ENCODE measurements at regions not wholly inside any gene's neighbourhood (a gene's known extent, or its start where the extent isn't known, plus 50 kb on each side); places are given as distances from the start of the nearest gene placed in this dataset.

DNA sequence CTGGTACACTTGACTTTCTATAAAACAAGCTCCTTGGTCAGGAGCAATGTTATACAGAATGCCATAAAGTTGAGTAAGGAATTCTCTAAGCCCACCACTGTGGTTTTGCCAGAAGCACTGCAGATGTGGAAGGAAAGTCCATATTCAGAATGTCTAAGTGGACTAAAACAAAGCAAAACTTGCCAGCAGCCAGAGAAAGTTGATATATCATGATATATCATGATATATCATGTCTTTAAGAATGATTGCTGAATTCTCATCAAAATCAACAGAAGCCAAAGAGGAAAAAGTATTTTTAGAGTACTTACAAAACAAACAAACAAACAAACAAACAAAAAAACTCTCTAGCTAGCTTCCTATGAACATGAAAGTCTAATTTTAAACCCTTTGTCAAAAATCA, 424.8 kb upstream of the OR4E1 start (continued):
- no peak for TF ChIP-seq ZNF556 (CRISPR knock-in tag; IDR thresholded peaks at IDR 0.05; ENCODE audit: borderline replicate concordance)

DNA sequence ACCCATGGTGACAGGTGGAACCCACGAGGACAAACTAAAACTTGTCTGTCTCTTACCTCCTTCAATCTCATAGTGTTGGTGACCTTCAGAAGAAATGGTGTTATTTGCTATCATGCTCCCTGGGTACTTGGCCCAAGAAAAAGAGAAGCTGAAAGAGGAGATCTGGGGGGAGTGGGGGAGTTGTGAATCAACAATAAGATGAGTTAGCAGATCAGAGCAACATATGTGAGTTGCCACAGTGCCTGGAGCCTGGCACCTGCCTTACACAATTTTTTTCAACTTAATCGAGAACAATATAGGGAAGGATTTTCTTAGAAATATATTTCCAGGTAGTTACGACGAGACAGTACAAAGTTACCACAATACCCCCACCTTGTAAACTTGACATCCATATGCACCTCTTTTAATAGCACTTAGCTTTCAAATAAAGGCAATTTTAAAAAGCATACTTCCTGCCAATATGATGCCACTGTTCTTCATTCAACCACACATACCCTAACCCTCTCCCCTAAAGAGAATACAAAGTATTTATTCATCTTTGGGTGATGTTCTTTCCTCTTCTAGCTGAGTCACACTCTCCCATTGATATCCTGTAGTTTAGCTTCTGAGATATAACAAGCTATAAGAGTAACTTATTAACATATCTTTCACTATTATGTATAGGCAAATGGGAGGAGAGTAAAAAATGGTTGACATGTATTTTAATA, 424.1 kb upstream of the OR4E1 start:
- DNase-seq (ENCODE audit: low spot score) (no peak), ATAC-seq (no peak), FAIRE-seq (no peak)
- no peaks in the 10 kb centered on the region for H3K4me1 ChIP-seq (ENCODE audit: insufficient read depth, low read length)
- H4K20me1 ChIP-seq (ENCODE audit: insufficient read depth, low read length) = no peaks in the 10 kb centered on the region
- no peak overlapping the region for H3K27ac ChIP-seq (ENCODE audit: extremely low read length, insufficient read depth, low read length)
- H3K27me3 ChIP-seq (ENCODE audit: control insufficient read depth in 1 of 2, insufficient read depth in 2 of 2, low read length in 2 of 2) = no peaks in the 10 kb centered on the region
- BruUV-seq (replicated peaks) = no TSS peak
- ChIA-PET POLR2A (no interaction called here), CTCF (ENCODE audit: low intra/inter-chr PET ratio, low total read pairs) (no interaction called here)
- in situ Hi-C loops (cut with HindIII; ENCODE audit: extremely low pct_ligation_motif_present, low pct_unique_long_range_greater_than_20kb) (no loop called here), intact Hi-C loops (cut with micrococcal nuclease; ENCODE audit: unreplicated experiment) (no loop called here)
- no peaks in the 10 kb centered on the region for H3K9me3 ChIP-seq (ENCODE audit: low read length)
- TF ChIP-seq, protein P1, sequence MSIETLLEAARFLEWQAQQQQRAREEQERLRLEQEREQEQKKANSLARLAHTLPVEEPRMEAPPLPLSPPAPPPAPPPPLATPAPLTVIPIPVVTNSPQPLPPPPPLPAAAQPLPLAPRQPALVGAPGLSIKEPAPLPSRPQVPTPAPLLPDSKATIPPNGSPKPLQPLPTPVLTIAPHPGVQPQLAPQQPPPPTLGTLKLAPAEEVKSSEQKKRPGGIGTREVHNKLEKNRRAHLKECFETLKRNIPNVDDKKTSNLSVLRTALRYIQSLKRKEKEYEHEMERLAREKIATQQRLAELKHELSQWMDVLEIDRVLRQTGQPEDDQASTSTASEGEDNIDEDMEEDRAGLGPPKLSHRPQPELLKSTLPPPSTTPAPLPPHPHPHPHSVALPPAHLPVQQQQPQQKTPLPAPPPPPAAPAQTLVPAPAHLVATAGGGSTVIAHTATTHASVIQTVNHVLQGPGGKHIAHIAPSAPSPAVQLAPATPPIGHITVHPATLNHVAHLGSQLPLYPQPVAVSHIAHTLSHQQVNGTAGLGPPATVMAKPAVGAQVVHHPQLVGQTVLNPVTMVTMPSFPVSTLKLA (IDR thresholded peaks at IDR 0.05) = peak; percentile 68; the same call in 1 of the 2 replicates
- TF ChIP-seq RFXANK (CRISPR knock-in tag; IDR thresholded peaks at IDR 0.05) (no peak), ZNF839 (CRISPR knock-in tag; IDR thresholded peaks at IDR 0.05; ENCODE audit: borderline replicate concordance) (no peak)
- H3K4me2 ChIP-seq (ENCODE audit: low read depth, low read length) = no peak overlapping the region
- no peak overlapping the region for H2AFZ ChIP-seq (ENCODE audit: low read length)
- no peaks in the 10 kb centered on the region for H3K79me2 ChIP-seq (ENCODE audit: insufficient read depth, low read length)
- H3K9ac ChIP-seq (ENCODE audit: insufficient read depth, low read depth, low read length) = no peak overlapping the region
- WGBS (ENCODE audit: low lambda C conversion rate) = 4% methylated on average over 4 of the region's 4 CpGs
- H3K4me3 ChIP-seq (replicated peaks in 1 of 3; ENCODE audit: insufficient read depth in 1 of 3, low read depth in 2 of 3, low read length in 3 of 3) = no peak overlapping the region
- H3K36me3 ChIP-seq (replicated peaks in 1 of 2; ENCODE audit: control insufficient read depth in 1 of 2, insufficient read depth in 2 of 2, low read length in 2 of 2) = no peaks in the 10 kb centered on the region

DNA sequence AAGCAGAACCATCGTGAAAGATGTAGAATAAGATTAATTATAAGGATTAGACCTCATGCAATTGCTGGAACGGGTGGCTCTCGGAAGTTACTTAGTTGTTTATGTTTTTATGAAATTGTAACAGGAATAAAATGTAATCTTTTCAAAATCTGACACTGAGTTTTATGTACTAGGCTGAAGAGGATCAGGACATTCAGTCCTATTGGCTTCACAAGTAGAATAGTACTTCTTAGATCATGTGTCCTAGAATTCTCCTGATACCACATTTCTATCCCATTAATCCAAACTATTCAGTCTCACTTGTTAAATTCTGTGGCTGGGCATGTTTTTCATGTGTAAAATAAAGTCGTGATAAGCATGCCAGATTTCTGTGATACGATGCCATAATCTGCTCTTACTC, 423.5 kb upstream of the OR4E1 start:
- Histone ChIP-seq H2AFZ (ENCODE audit: low read length) (no peak overlapping the region), H3K4me3 (replicated peaks in 1 of 3; ENCODE audit: insufficient read depth in 1 of 3, low read depth in 2 of 3, low read length in 3 of 3) (no peak overlapping the region), H3K9ac (ENCODE audit: insufficient read depth, low read depth, low read length) (no peak overlapping the region), H3K4me1 (ENCODE audit: insufficient read depth, low read length) (no peaks in the 10 kb centered on the region), H3K9me3 (ENCODE audit: low read length) (no peaks in the 10 kb centered on the region), H3K27me3 (ENCODE audit: control insufficient read depth in 1 of 2, insufficient read depth in 2 of 2, low read length in 2 of 2) (no peaks in the 10 kb centered on the region), H3K36me3 (replicated peaks in 1 of 2; ENCODE audit: control insufficient read depth in 1 of 2, insufficient read depth in 2 of 2, low read length in 2 of 2) (no peaks in the 10 kb centered on the region), H3K4me2 (ENCODE audit: low read depth, low read length) (no peak overlapping the region), H3K79me2 (ENCODE audit: insufficient read depth, low read length) (no peaks in the 10 kb centered on the region), H3K27ac (ENCODE audit: extremely low read length, insufficient read depth, low read length) (no peak overlapping the region), H4K20me1 (ENCODE audit: insufficient read depth, low read length) (no peaks in the 10 kb centered on the region)
- intact Hi-C loops (cut with micrococcal nuclease; ENCODE audit: unreplicated experiment) = no loop called here
- 1% methylated on average over 5 of the region's 5 CpGs for WGBS (ENCODE audit: low lambda C conversion rate)
- ChIA-PET POLR2A (no interaction called here), CTCF (ENCODE audit: low intra/inter-chr PET ratio, low total read pairs) (no interaction called here)
- in situ Hi-C loops (cut with HindIII; ENCODE audit: extremely low pct_ligation_motif_present, low pct_unique_long_range_greater_than_20kb) = no loop called here
- TF ChIP-seq ZNF550 (CRISPR knock-in tag; IDR thresholded peaks at IDR 0.05; ENCODE audit: borderline replicate concordance) (no peak), ZBTB20 (CRISPR knock-in tag; IDR thresholded peaks at IDR 0.05; ENCODE audit: borderline replicate concordance, low read depth) (no peak), TBX2 (CRISPR knock-in tag; IDR thresholded peaks at IDR 0.05; ENCODE audit: borderline replicate concordance) (no peak), NR1H2 (CRISPR knock-in tag; IDR thresholded peaks at IDR 0.05; ENCODE audit: borderline replicate concordance, low read depth) (no peak), ZNF773 (CRISPR knock-in tag; IDR thresholded peaks at IDR 0.05; ENCODE audit: borderline replicate concordance) (no peak), GATA4 (IDR thresholded peaks at IDR 0.05; ENCODE audit: borderline replicate concordance, low read depth) (no peak), GPN1 (CRISPR knock-in tag; IDR thresholded peaks at IDR 0.05; ENCODE audit: borderline replicate concordance) (no peak), TOPORS (CRISPR knock-in tag; IDR thresholded peaks at IDR 0.05) (no peak), HCFC1 (IDR thresholded peaks at IDR 0.05; ENCODE audit: low read depth, low read length) (no peak)
- TF ChIP-seq, protein P2, sequence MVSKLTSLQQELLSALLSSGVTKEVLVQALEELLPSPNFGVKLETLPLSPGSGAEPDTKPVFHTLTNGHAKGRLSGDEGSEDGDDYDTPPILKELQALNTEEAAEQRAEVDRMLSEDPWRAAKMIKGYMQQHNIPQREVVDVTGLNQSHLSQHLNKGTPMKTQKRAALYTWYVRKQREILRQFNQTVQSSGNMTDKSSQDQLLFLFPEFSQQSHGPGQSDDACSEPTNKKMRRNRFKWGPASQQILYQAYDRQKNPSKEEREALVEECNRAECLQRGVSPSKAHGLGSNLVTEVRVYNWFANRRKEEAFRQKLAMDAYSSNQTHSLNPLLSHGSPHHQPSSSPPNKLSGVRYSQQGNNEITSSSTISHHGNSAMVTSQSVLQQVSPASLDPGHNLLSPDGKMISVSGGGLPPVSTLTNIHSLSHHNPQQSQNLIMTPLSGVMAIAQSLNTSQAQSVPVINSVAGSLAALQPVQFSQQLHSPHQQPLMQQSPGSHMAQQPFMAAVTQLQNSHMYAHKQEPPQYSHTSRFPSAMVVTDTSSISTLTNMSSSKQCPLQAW (CRISPR knock-in tag; IDR thresholded peaks at IDR 0.05) = no peak
- DNase-seq (ENCODE audit: low spot score) (no peak), ATAC-seq (no peak), FAIRE-seq (no peak)
- no TSS peak for BruUV-seq (replicated peaks)

Data from HepG2 (cell line).